ENCODE measurements at regions not wholly inside any gene's neighbourhood (a gene's known extent, or its start where the extent isn't known, plus 50 kb on each side); places are given as distances from the start of the nearest gene placed in this dataset.

DNA sequence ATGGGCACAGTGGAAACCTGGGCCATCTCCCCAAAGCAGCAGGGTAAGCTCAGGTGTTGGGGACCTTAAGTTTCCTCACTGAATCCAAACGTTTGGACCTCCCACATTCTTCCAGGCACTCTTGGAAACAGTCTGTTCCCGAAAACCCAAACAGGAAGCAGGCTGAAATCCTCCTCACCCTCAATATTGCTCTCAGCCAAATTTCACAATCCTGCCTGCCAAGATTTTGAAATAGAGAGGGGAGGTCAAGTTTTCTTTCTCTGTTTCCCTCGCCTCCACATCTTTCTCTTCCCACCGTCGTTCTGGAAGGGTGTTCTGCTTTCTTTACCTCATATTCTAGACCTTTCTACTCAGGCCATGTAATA lies 392.0 kb upstream of the SASH1 start:
- peak; percentile 71 for ATAC-seq (ENCODE audit: low read depth)
- dilution Hi-C loops (cut with HindIII; ENCODE audit: low sequenced_read_pairs, unreplicated experiment), result no loop called here
- in situ Hi-C loops (cut with MboI; ENCODE audit: low sequenced_read_pairs), result no loop called here

More for the DNA sequence above, 392.0 kb upstream of the SASH1 start:
- peak overlapping the region; percentile 58; the same call in 1 of the 2 replicates for H3K27ac ChIP-seq (ENCODE audit: insufficient read depth, low read length)
- peak overlapping the region; percentile 84 for H2AFZ ChIP-seq (replicated peaks; ENCODE audit: low read length, poor library complexity)
- peak overlapping the region; percentile 39; the same call in 1 of the 2 replicates for H3K56ac ChIP-seq (ENCODE audit: extremely low read depth, insufficient read depth, low read length)
- peak overlapping the region; percentile 27 for H3K4me2 ChIP-seq (ENCODE audit: low read depth, low read length)
- no peak overlapping the region for H3K4me3 ChIP-seq (ENCODE audit: insufficient read depth, low read depth, low read length)
- H2BK20ac ChIP-seq (ENCODE audit: low read depth, low read length), result peak overlapping the region; percentile 86
- no peak overlapping the region for H3K9ac ChIP-seq (ENCODE audit: low read depth, low read length)
- peak overlapping the region; percentile 95 for H2BK120ac ChIP-seq (ENCODE audit: low read depth, low read length)
- H3K36me3 ChIP-seq (ENCODE audit: control insufficient read depth, insufficient read depth, low read length), result no peaks in the 10 kb centered on the region
- no peaks in the 10 kb centered on the region for H3K79me1 ChIP-seq (ENCODE audit: low read depth in 1 of 2, low read length in 2 of 2)
- CTCF ChIA-PET, result no interaction called here
- peak overlapping the region; percentile 11 for H2BK5ac ChIP-seq (ENCODE audit: low read depth, low read length, poor library complexity, severe bottlenecking)
- peak overlapping the region; percentile 87; the same call in 1 of the 2 replicates for H3K18ac ChIP-seq (ENCODE audit: low read depth, low read length)
- H4K91ac ChIP-seq (ENCODE audit: insufficient read depth, low read depth, low read length), result peak overlapping the region; percentile 72
- H3K9me3 ChIP-seq (ENCODE audit: control insufficient read depth, insufficient read depth, low read length), result no peaks in the 10 kb centered on the region
- H3K14ac ChIP-seq (replicated peaks; ENCODE audit: low read depth, low read length), result peak overlapping the region; percentile 68; the same call in 1 of the 2 replicates
- peaks cover 5% of the 10 kb centered on the region for H3K4me1 ChIP-seq (ENCODE audit: control insufficient read depth, insufficient read depth, low read length)
- peak overlapping the region; percentile 45; the same call in 1 of the 2 replicates for H3K23ac ChIP-seq (ENCODE audit: low read depth, low read length)
- H4K5ac ChIP-seq (ENCODE audit: low read depth, low read length), result peak overlapping the region; percentile 65; the same call in 1 of the 2 replicates
- peak overlapping the region; percentile 89; the same call in 2 of the 3 replicates for H2BK15ac ChIP-seq (ENCODE audit: low read depth, low read length)
- POLR2A ChIA-PET (ENCODE audit: unreplicated experiment), result no interaction called here
- peak; percentile 21 for DNase-seq
- no peaks in the 10 kb centered on the region for H3K27me3 ChIP-seq (ENCODE audit: control insufficient read depth, insufficient read depth, low read length)
- peak overlapping the region; percentile 93 for H3K4ac ChIP-seq (ENCODE audit: low read depth, low read length)
- peak overlapping the region; percentile 45 for H2AK9ac ChIP-seq (replicated peaks; ENCODE audit: low read depth, low read length, poor library complexity)
- no peaks in the 10 kb centered on the region for H4K20me1 ChIP-seq (ENCODE audit: insufficient read depth, low read length)
- TF ChIP-seq CEBPB (IDR thresholded peaks at IDR 0.05; ENCODE audit: low read depth, low read length) (peak; percentile 56), MAFK (IDR thresholded peaks at IDR 0.05; ENCODE audit: low read depth, low read length) (no peak), CHD1 (IDR thresholded peaks at IDR 0.05; ENCODE audit: low read depth, low read length) (no peak), POLR2A (IDR thresholded peaks at IDR 0.05; ENCODE audit: low read depth, low read length) (no peak)
- no TSS peak for BruUV-seq (replicated peaks)
- peak overlapping the region; percentile 48 to 67; a peak in 1 of 4 replicates for H4K8ac ChIP-seq (ENCODE audit: low read depth in 2 of 2, low read length in 2 of 2)
- intact Hi-C loops (cut with micrococcal nuclease), result no loop called here
- peak overlapping the region; percentile 47; the same call in 1 of the 2 replicates for H2AK5ac ChIP-seq (ENCODE audit: low read depth, low read length)
- WGBS, 2 experiments (ENCODE audit: extremely low coverage in 2 of 2, insufficient read length in 1 of 2), result no CpG with 5 or more reads among the region's 5 CpGs
- H3K9me1 ChIP-seq (ENCODE audit: insufficient read depth, low read length), result peaks cover 4% of the 10 kb centered on the region

Data from IMR-90 (cell line).